GM12891 (cell line): ENCODE measurements at regions not wholly inside any gene's neighbourhood (a gene's known extent, or its start where the extent isn't known, plus 50 kb on each side); places are given as distances from the start of the nearest gene placed in this dataset.

Experiments
- POLR2A ChIP-seq: IDR thresholded peaks from 2 replicates; pipeline ENCODE4 v1.6.1; 2011; ENCODE audit warnings: low read depth, low read length, control low read depth
- SPI1 ChIP-seq: IDR thresholded peaks from 2 replicates; pipeline ENCODE4 v1.6.1; 2011; ENCODE audit warnings: low read depth, low read length, control low read depth
- TAF1 ChIP-seq: IDR thresholded peaks from 2 replicates; pipeline ENCODE4 v1.6.1; 2011; ENCODE audit warnings: low read depth, low read length, control low read depth

- TF ChIP-seq POLR2A, result no peak
- no peak for TF ChIP-seq SPI1
- no peak for TF ChIP-seq TAF1
Observed at GRCh38 chr14:25588751-25589150, 538.8 kb upstream of the STXBP6 start.
